GM23338 (cell line): ENCODE measurements at regions not wholly inside any gene's neighbourhood (a gene's known extent, or its start where the extent isn't known, plus 50 kb on each side); places are given as distances from the start of the nearest gene placed in this dataset.
A peak's percentile ranks its signal among the peaks of the same experiment; 100 is the strongest.

Source experiments
- ATAC-seq: fragments of 200-7000 bp; cut with Tn5 transposase; 3 replicates; pipeline ENCODE4 v1.9.1; 2020
- DNase-seq: peaks from one replicate; pipeline ENCODE4 v3.0.0-alpha.2; 2015; ENCODE audit warnings: low spot score
- H2AFZ ChIP-seq: fragments of 200-600 bp; sonication (generic); 2 replicates; pipeline ENCODE4 v1.8.0; 2016; ENCODE audit warnings: antibody characterized with exemption, mild to moderate bottlenecking, moderate library complexity
- H3F3A ChIP-seq: fragments of 200-600 bp; sonication (generic); replicated peaks from 2 replicates; pipeline ENCODE4 v1.8.0; 2017; ENCODE audit warnings: antibody characterized with exemption, mixed run types, low read depth
- H3K27ac ChIP-seq: fragments of 200-600 bp; sonication (generic); 2 replicates; pipeline ENCODE4 v1.6.1; 2016; ENCODE audit warnings: low read depth
- H3K27me3 ChIP-seq: fragments of 200-600 bp; sonication (generic); 2 replicates; pipeline ENCODE4 v1.8.0; 2016; ENCODE audit warnings: mild to moderate bottlenecking, mixed run types, moderate library complexity; ENCODE audit not compliant: insufficient read depth
- H3K36me3 ChIP-seq: fragments of 200-600 bp; sonication (generic); 2 replicates; pipeline ENCODE4 v1.8.0; 2016; ENCODE audit warnings: mild to moderate bottlenecking; ENCODE audit not compliant: insufficient read depth
- H3K4me1 ChIP-seq: fragments of 200-600 bp; sonication (generic); 2 replicates; pipeline ENCODE4 v1.8.0; 2016; ENCODE audit warnings: mild to moderate bottlenecking, moderate library complexity; ENCODE audit not compliant: insufficient read depth
- H3K4me2 ChIP-seq: fragments of 200-600 bp; sonication (generic); 2 replicates; pipeline ENCODE4 v1.7.1; 2017; ENCODE audit warnings: mixed run types
- H3K4me3 ChIP-seq: fragments of 200-600 bp; sonication (generic); 2 replicates; pipeline ENCODE4 v1.6.1; 2016; ENCODE audit warnings: mixed run types
- H3K79me2 ChIP-seq: fragments of 200-600 bp; sonication (generic); replicated peaks from 2 replicates; pipeline ENCODE4 v1.8.0; 2017; ENCODE audit warnings: mild to moderate bottlenecking; ENCODE audit not compliant: insufficient read depth
- H3K9me2 ChIP-seq: fragments of 200-600 bp; sonication (generic); 2 replicates; pipeline ENCODE4 v1.8.0; 2017; ENCODE audit not compliant: insufficient read depth
- H4K20me1 ChIP-seq: fragments of 200-600 bp; sonication (generic); replicated peaks from 2 replicates; pipeline ENCODE4 v1.8.0; 2017; ENCODE audit warnings: mild to moderate bottlenecking; ENCODE audit not compliant: insufficient read depth
- H3K27ac Mint-ChIP-seq: 2 replicates; pipeline ENCODE4 v1.8.0; 2020; ENCODE audit warnings: inconsistent platforms, mild to moderate bottlenecking, moderate library complexity, mixed read lengths
- H3K27me3 Mint-ChIP-seq: 3 replicates; pipeline ENCODE4 v1.8.0; 2022; ENCODE audit warnings: low read depth, mild to moderate bottlenecking, moderate library complexity, mixed read lengths, inconsistent platforms; ENCODE audit not compliant: insufficient read depth, poor library complexity
- H3K36me3 Mint-ChIP-seq: 3 replicates; pipeline ENCODE4 v1.8.0; 2021; ENCODE audit warnings: low read depth, mild to moderate bottlenecking, inconsistent platforms, moderate library complexity, mixed read lengths
- H3K4me1 Mint-ChIP-seq: 3 replicates; pipeline ENCODE4 v1.8.0; 2020; ENCODE audit warnings: mild to moderate bottlenecking, inconsistent platforms, mixed read lengths
- H3K4me3 Mint-ChIP-seq: 3 replicates; pipeline ENCODE4 v1.8.0; 2021; ENCODE audit warnings: moderate library complexity, mild to moderate bottlenecking, inconsistent platforms, mixed read lengths
- H3K9me3 Mint-ChIP-seq: 3 replicates; pipeline ENCODE4 v1.8.0; 2020; ENCODE audit warnings: moderate library complexity, mild to moderate bottlenecking, inconsistent platforms, mixed read lengths
- CREB1 ChIP-seq: fragments of 250-450 bp; sonication (Bioruptor Pico); IDR thresholded peaks from 2 replicates; pipeline ENCODE4 v1.5.0; 2020; ENCODE audit warnings: low read depth, mild to moderate bottlenecking, moderate library complexity
- CTCF ChIP-seq, 2 experiments: fragments of 200-600 bp in 1 of 2; sonication (generic) in 1 of 2; conservative IDR thresholded peaks; 2 replicates each; pipeline versions ENCODE4 v1.5.1 to v1.6.1; 2016 to 2017; ENCODE audit warnings: antibody characterized with exemption in 2 of 2, low read depth in 2 of 2, mild to moderate bottlenecking in 2 of 2, moderate library complexity in 1 of 2
- EZH2 ChIP-seq: fragments of 200-600 bp; sonication (generic); IDR thresholded peaks from one replicate; pipeline ENCODE4 v1.8.0; 2017; ENCODE audit warnings: antibody characterized with exemption, mild to moderate bottlenecking, low read depth; ENCODE audit not compliant: unreplicated experiment
- JUNB ChIP-seq: IDR thresholded peaks from one replicate; pipeline ENCODE4 v1.6.1; 2016; ENCODE audit warnings: antibody characterized with exemption; ENCODE audit not compliant: unreplicated experiment
- NANOG ChIP-seq: IDR thresholded peaks from 2 replicates; pipeline ENCODE4 v1.6.1; 2016; ENCODE audit warnings: antibody characterized with exemption, borderline replicate concordance
- POLR2AphosphoS5 ChIP-seq: IDR thresholded peaks from 2 replicates; pipeline ENCODE4 v1.6.1; 2016; ENCODE audit warnings: antibody characterized with exemption, low read depth
- ZNF114 ChIP-seq: fragments of 250-450 bp; sonication (Bioruptor Pico); IDR thresholded peaks from 2 replicates; pipeline ENCODE4 v1.5.0; 2020; ENCODE audit warnings: mild to moderate bottlenecking, moderate library complexity
- TF ChIP-seq, protein P1 (sequence below): IDR thresholded peaks from 2 replicates; pipeline ENCODE4 v1.6.1; 2016; ENCODE audit warnings: antibody characterized with exemption
- TF ChIP-seq, protein P2 (sequence below): IDR thresholded peaks from one replicate; pipeline ENCODE4 v1.6.1; 2018; ENCODE audit warnings: antibody characterized with exemption; ENCODE audit not compliant: unreplicated experiment

GRCh38 chr20:52731093-52731492 lies 241.1 kb upstream of the TSHZ2 start:
- no peaks in the 10 kb centered on the region for H3F3A ChIP-seq
- Mint-ChIP-seq H3K4me1 (peaks cover 3% of the 10 kb centered on the region; the same call in 1 of the 3 replicates), H3K27me3 (peaks cover 1% of the 10 kb centered on the region), H3K36me3 (peaks cover 15% of the 10 kb centered on the region; the same call in 2 of the 3 replicates), H3K27ac (no peak overlapping the region), H3K4me3 (no peak overlapping the region), H3K9me3 (peaks cover 11% of the 10 kb centered on the region)
- H4K20me1 ChIP-seq: no peaks in the 10 kb centered on the region
- no peak overlapping the region for H2AFZ ChIP-seq
- no peaks in the 10 kb centered on the region for H3K9me2 ChIP-seq
- no peaks in the 10 kb centered on the region for H3K36me3 ChIP-seq
- no peaks in the 10 kb centered on the region for H3K4me1 ChIP-seq
- H3K79me2 ChIP-seq: no peaks in the 10 kb centered on the region
- DNase-seq (peak; percentile 85), ATAC-seq (peak; percentile 82)
- H3K27ac ChIP-seq: no peak overlapping the region
- no peaks in the 10 kb centered on the region for H3K27me3 ChIP-seq
- H3K4me3 ChIP-seq: no peak overlapping the region
- no peak overlapping the region for H3K4me2 ChIP-seq
- TF ChIP-seq CTCF (conservative IDR thresholded peaks at IDR 0.05; ENCODE audit: low read depth in 2 of 2) (no peak), POLR2AphosphoS5 (no peak), CREB1 (CRISPR knock-in tag) (no peak), EZH2 (no peak), ZNF114 (CRISPR knock-in tag) (no peak), NANOG (no peak), JUNB (no peak)
- TF ChIP-seq, protein P1, sequence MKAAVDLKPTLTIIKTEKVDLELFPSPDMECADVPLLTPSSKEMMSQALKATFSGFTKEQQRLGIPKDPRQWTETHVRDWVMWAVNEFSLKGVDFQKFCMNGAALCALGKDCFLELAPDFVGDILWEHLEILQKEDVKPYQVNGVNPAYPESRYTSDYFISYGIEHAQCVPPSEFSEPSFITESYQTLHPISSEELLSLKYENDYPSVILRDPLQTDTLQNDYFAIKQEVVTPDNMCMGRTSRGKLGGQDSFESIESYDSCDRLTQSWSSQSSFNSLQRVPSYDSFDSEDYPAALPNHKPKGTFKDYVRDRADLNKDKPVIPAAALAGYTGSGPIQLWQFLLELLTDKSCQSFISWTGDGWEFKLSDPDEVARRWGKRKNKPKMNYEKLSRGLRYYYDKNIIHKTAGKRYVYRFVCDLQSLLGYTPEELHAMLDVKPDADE: no peak
- TF ChIP-seq, protein P2, sequence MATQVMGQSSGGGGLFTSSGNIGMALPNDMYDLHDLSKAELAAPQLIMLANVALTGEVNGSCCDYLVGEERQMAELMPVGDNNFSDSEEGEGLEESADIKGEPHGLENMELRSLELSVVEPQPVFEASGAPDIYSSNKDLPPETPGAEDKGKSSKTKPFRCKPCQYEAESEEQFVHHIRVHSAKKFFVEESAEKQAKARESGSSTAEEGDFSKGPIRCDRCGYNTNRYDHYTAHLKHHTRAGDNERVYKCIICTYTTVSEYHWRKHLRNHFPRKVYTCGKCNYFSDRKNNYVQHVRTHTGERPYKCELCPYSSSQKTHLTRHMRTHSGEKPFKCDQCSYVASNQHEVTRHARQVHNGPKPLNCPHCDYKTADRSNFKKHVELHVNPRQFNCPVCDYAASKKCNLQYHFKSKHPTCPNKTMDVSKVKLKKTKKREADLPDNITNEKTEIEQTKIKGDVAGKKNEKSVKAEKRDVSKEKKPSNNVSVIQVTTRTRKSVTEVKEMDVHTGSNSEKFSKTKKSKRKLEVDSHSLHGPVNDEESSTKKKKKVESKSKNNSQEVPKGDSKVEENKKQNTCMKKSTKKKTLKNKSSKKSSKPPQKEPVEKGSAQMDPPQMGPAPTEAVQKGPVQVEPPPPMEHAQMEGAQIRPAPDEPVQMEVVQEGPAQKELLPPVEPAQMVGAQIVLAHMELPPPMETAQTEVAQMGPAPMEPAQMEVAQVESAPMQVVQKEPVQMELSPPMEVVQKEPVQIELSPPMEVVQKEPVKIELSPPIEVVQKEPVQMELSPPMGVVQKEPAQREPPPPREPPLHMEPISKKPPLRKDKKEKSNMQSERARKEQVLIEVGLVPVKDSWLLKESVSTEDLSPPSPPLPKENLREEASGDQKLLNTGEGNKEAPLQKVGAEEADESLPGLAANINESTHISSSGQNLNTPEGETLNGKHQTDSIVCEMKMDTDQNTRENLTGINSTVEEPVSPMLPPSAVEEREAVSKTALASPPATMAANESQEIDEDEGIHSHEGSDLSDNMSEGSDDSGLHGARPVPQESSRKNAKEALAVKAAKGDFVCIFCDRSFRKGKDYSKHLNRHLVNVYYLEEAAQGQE: no peak
